ENCODE measurements at regions not wholly inside any gene's neighbourhood (a gene's known extent, or its start where the extent isn't known, plus 50 kb on each side); places are given as distances from the start of the nearest gene placed in this dataset.

GRCh38 chr1:175894581-175894980 is 151.2 kb upstream of the TNR start:
- TF ChIP-seq CTCF (IDR thresholded peaks at IDR 0.05; ENCODE audit: insufficient read depth, low read depth, low read length, missing control alignments) = no peak
- H3K4me3 ChIP-seq (ENCODE audit: low read length) = no peak overlapping the region
- no peak for DNase-seq (ENCODE audit: low read depth)

DNA sequence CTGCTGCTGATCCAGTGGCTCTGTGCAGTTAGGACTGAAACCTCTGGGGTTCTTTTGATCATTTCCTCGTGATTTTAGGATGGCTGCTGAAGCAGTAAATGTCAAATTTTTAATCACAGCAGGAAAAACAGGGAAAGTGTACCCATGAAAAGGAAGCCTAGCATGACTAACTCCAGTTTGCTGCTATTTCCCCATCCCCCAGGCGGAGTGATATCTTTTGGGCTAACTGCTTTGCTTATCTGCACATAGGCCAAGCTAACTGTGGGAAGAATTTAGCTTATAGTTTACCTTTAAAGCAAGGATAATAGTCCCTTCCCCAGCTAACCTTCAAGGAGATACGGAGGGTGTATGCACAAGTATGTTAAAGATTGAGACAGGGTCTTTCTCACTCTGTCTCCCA is 149.8 kb upstream of the TNR start:
- no peak overlapping the region for H3K4me3 ChIP-seq (ENCODE audit: low read length)
- no peak for DNase-seq (ENCODE audit: low read depth)
- no peak for TF ChIP-seq CTCF (IDR thresholded peaks at IDR 0.05; ENCODE audit: insufficient read depth, low read depth, low read length, missing control alignments)

DNA sequence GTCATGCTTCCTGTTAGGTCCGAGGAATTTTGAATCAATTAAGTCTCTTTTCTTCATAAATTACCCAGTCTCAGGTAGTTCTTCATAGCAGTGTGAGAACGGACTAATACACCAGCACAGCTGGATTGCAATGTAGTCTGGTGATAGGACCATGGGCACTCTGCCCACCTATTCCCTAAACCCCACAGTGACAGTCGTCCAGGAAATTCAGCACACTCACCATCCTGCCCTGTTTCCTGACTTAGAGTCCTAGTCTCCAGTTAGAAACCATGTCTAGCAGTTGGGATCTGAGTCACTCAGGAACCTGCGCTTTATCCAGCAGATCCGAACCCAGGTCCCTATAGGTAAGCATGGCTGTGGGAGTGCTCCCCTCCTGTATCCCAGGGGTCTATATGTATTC is 149.3 kb upstream of the TNR start:
- DNase-seq (ENCODE audit: low read depth) = no peak
- H3K4me3 ChIP-seq (ENCODE audit: low read length) = no peak overlapping the region
- no peak for TF ChIP-seq CTCF (IDR thresholded peaks at IDR 0.05; ENCODE audit: insufficient read depth, low read depth, low read length, missing control alignments)

GRCh38 chr1:175891783-175892309 is 148.5 kb upstream of the TNR start:
- H3K4me3 ChIP-seq (ENCODE audit: low read length) = no peak overlapping the region
- no peak for DNase-seq (ENCODE audit: low read depth)
- no peak for TF ChIP-seq CTCF (IDR thresholded peaks at IDR 0.05; ENCODE audit: insufficient read depth, low read depth, low read length, missing control alignments)

GRCh38 chr1:175890958-175891357 is 147.6 kb upstream of the TNR start:
- no peak for DNase-seq (ENCODE audit: low read depth)
- no peak for TF ChIP-seq CTCF (IDR thresholded peaks at IDR 0.05; ENCODE audit: insufficient read depth, low read depth, low read length, missing control alignments)
- no peak overlapping the region for H3K4me3 ChIP-seq (ENCODE audit: low read length)

- DNase-seq (ENCODE audit: low read depth) = no peak
- no peak for TF ChIP-seq CTCF (IDR thresholded peaks at IDR 0.05; ENCODE audit: insufficient read depth, low read depth, low read length, missing control alignments)
These were observed 146.5 kb upstream of the TNR start for GRCh38 chr1:175889848-175890247.

GRCh38 chr1:175888996-175889395 is 145.6 kb upstream of the TNR start:
- TF ChIP-seq CTCF (IDR thresholded peaks at IDR 0.05; ENCODE audit: insufficient read depth, low read depth, low read length, missing control alignments) = no peak
- DNase-seq (ENCODE audit: low read depth) = no peak

More at GRCh38 chr1:175889848-175890247, 146.5 kb upstream of the TNR start:
- no peak overlapping the region for H3K4me3 ChIP-seq (ENCODE audit: low read length)

More at GRCh38 chr1:175888996-175889395, 145.6 kb upstream of the TNR start:
- H3K4me3 ChIP-seq (ENCODE audit: low read length) = no peak overlapping the region
